ENCODE measurements at regions not wholly inside any gene's neighbourhood (a gene's known extent, or its start where the extent isn't known, plus 50 kb on each side); places are given as distances from the start of the nearest gene placed in this dataset.
"Not testable (repeated sequence)": the region's sequence is repeated elsewhere in the genome, so short reads cannot be mapped to it uniquely, and the experiment has no call there.

DNA sequence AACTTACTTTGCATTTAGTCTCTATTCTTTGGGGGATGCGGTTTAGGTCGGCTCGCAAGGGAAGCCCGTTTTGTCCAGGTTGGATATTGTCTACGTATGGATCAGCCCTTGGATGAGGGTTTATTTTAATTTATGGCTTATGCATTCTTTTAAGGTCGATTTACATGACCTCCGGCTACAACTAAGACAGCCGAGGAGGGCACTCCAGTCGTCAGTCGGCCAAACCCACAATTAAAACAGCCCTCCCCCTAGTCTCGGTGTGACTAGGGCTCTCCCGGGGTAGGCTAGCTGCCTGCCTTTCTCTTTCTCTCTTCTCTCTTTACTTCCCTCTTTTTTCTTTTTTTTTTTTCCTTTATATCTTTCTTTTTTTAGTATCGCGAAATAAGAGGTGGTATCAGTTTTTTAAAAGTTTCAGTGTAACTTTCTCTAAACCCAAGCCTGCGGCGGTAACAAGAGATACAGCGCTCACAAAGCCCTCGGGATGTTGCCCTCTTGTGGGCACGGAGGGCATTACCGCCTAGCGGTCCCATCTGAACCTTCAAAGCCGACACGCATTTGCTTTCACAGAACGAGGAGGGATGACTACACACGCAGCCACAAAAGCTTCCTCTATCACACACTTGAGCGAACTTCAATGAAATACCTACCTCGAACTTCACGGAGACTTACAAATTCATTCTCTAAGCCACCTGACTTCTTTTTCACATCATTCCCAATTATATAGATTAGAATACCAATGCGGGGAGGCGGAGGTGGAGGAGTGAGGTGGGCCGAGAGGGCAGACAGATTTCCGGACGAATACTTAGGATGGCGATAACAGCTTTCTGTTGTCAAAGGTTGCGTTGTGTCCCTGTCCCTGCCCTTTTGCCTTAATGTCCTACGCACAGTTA lies 132.3 kb upstream of the C11orf58 start:
- DNase-seq, result peak; percentile 76

DNA sequence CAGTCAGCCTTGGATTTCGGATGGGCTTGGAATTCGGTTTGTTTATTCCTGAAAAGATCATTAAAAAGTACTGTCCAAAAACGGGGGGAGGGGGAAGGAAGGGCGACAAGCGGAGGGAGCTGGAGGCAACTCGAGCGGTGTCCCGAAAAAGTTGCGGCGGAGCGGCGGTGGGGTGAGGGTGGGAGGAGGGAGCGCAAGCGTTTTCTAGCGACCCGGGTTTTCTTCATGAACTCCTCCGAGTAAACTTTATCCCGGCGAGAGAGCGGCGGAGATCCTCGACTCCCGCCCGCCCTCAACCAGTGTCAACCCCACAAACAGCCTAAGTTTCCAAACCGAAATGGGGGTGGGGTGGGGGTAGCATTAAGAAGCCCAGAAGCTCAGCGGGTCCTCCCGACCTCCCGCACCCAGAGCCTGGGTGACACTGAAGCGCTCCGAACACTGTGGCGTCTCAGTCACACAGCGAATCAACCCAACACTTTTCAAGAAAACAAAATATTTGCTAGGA lies 133.0 kb upstream of the C11orf58 start:
- no peak for DNase-seq

DNA sequence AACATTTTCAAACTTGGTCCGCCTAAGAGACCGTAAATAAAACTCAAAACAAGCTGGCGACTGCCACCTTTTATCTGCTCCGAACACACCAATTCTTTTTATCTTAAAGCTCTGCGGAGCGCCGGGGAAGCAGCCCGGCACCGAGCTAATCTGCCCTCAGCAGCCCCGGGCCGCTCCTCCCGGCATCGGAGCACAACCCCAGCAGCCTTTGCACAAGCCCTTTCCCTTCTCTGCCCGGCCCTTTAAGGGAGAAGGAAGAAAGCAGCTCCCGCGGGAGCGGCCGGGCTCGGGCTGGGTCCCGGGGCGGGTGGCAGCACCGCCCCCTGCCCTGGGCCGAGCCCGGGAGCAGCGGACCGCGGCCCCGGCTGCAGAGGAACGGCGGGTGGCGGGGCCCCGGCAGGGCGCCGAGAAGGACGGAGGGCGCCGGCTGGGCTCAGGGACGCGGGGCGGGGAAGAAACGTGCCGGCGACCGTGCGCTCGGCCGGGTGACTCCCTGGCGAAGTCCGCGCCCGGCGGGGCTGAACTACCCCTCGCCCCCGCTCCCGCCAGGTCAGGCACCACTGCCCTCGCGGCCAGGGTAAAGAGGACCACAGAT lies 133.6 kb upstream of the C11orf58 start:
- DNase-seq, result peak; percentile 11

DNA sequence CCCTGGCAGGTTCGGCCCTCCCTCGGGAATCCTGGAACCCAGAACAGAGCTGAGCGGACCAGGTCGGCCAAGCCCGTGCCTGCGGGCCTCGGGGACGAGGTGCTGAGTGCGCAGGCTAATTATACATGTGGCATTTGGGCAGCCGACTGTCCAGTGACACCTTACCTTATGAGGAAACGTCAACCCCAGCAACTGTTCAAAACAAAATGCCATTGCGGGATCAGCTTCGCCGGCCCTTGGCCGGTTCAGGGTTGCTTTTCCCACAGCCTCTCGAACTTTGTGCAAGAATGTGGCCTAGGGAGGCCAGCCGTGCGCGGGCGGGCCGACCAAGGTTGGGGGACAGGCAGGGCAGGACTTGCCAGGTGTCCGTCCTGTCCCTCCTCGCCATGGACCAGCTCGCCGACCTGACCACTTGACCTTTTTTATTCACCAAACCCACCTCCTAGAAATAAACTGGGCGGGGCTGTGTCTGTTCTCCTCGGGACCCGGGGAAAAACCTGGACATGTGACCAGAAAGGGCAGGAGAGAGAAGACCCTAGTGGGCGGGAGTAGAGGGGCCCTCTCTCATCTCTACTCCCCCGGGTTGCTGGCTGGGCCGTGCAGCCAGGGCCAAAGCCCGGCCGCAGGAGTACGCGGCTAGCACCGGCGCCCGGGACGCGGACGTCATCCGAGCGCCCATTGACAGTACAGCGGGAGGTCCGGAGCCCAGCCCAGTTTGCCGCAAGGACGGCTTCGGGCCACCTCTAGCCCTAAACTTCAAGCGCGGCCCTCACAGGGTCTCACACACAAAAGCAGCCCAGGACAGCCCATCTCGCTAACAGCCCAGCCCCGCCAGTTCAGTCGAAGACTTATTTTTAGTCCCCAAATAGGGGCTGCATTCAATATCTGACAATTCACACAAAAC lies 134.3 kb upstream of the C11orf58 start:
- no peak for DNase-seq

DNA sequence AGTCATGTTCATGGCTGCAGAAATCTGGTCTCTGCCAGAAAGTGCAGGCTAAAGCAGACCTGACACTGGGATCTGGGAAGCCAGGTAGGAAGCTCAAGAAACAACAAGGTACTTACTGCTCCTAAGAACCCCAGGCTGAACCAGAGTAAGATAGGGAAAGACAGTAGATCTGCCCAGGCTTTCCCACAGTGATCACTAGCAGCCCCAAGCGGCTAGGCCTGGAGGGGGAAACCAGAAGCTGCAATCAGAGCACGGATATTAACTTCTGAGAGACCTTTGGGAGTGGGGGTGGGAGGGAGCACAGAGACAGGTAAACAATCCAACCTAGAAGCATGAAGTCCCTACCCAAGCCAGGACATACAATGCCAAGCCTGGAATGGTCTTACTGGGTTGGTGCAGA lies 135.2 kb upstream of the C11orf58 start:
- no peak for DNase-seq

DNA sequence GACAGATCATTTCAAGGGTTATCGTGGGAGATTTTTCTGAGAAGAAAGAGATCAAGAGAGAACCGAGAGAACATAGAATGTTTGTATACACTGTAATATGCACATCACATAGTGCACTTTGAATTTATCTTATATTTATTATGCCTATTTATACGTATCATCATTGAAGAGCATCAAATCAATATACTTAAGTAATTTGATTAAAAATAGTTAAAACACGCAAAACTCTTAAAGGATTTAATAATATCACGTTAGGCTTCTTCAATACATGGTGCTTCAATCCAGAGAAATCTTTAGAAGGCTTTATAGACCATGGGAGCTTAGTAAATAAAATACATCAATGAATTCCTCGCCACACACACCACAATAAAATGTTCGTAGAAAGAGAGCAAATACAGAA lies 139.5 kb upstream of the C11orf58 start:
- no peak for DNase-seq

DNA sequence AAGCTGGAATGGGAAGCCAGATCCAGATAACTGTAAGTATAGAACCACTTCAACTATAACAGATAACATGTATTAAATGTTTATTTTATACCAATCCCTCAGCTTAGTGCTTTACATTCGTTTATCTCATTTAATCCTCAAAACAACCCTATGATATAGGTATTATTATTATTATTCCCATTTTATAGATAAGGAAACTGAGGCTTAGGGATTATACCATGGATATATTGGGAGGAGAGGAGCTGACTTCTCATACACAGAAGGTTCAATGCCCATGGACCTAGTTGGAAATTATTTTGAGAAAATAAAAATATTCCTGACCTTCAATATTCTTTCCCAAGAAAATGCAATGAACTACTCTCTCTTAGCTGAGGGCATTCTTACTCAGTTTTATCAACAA lies 140.4 kb upstream of the C11orf58 start:
- DNase-seq, result no peak

DNA sequence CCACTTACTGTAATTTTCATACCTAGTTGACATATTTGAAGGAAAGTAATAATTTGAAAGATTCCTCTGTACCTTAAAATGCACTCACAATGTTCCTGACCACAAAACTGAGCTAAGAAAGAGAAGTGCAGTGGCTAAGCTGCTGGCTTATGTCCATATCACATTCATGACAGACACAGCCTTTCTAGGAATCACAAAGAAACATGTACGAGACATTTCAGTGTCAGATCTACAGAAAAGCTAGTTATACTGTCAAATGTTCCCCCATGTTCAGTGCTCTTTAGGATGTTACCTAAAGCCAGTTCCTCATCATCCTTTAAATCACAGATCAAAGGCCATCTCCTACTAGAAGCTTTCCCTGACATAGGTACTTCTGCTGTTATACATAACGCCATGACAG lies 142.2 kb upstream of the C11orf58 start:
- no peak for DNase-seq

DNA sequence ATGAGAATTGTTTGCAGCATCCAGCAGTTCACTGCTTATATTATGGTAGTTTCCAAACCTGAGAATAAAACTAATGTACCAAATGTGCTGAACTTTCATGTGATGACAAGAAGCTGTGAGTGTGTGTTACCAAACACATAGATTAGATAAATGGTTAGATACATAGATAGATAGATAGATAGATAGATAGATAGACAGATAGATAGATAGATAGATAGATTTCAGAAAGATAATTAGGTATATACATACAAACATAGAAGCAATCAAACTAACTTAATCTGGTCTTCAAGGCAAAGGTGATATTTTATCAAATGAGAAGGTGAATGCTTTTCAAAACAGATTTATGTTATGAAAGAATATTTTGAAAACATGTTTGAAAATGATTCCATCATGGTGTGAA lies 147.3 kb upstream of the C11orf58 start:
- DNase-seq, result no peak

DNA sequence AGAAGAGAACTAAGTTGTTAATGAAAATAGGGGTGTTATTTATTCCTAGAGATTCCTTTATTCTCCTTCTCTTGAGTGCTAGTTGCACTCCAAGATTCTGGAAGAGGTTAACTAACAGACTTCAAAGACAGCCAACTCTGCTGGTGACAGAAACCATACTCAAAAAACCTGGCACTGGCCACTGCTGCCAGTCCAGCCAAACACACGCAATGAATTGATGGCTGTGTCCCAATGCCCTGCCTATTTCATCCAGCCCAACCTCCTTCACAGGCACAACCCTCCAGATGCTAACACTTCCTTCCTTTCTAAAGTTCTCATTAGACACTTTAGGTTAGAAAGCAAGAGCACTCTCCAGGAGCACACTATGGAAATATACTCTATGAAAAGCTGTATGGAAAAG lies 150.8 kb upstream of the C11orf58 start:
- peak; percentile 40 for DNase-seq

DNA sequence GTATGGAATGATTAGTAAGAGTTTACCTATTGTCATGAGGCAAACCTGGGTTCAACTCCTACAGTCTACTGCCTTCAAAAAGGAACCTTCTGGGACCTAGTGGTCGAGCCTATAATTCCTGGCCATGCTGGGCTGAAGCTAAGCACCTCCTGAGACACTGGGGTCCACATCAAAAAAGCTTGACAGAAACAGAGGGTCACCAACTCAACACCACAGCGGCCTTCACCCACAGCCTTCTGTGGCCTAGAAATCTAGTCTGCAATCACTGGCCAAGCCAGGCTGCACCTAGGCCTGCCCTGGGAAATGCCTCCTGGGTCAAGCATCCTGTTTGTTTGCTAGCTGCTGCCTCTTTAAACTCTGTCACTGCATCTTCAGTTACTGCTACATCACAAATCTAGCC lies 153.9 kb upstream of the C11orf58 start:
- no peak for DNase-seq

DNA sequence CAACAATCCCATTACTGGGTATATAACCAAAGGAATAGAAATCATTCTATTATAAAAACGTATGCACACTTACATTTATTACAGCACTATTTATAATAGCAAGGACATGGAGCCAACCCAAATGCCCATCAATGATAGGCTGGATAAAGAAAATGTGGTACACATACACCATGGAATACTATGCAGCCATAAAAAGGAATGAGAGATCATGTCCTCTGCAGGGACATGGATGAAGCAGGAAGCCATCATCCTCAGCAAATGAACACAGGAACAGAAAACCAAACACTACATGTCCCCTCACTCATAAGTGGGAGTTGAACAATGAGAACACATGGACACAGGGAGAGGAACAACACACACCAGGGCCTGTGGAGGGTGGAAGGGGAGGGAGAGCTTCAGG lies 157.4 kb upstream of the C11orf58 start:
- DNase-seq, result not testable (repeated sequence)

DNA sequence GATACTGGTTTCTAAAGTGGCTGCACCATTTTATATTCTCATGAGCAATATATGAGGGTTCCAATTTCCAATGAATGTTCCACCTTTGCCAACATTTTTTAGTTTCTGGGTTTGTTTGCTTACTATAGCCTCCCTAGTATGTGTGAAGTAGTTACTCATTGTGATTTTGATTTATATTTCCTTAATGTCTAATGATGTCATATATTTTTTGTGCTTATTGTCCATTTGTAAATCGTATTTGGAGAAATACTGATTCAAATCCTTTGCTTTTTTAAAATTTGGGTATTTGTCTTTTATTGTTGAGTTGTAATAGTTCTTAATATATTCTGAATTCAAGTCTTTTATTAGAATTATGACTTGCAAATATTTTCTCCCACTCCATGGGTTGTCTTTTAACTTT lies 161.0 kb upstream of the C11orf58 start:
- DNase-seq, result no peak

DNA sequence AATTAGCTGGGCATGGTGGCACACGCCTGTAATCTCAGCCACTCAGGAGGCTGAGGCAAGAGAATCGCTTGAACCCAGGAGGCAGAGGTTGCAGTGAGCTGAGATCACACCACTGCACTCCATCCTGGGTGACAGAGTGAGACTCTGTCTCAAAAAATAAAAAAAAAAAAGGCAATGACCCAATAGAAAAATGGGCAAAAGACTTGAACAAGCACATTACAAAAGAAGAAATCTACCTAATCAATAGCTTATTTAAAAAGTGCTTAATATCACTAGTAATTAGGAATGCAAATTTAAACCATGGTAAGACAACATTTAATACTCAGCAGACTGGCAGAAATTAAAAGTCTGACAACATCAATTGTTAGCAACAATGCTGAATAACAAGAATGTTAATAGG lies 163.6 kb upstream of the C11orf58 start:
- not testable (repeated sequence) for DNase-seq

DNA sequence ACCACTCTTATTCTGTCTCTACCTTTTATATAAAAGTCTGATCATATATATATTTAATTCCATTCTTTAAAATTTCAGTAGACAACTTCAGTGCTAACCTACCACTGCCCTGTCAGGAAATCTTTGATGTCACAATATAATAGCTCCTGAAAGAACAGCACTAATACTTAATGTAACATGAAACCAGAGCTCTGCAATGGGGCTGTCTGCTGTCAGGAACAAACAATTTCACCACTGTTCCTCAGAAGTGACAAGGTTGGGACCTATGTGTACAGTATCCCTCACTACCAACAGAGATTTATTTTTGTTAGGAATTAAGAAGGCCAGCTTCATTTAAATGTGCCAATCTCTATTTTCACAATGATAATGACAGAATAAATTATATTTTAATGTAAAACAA lies 165.5 kb upstream of the C11orf58 start:
- DNase-seq, result no peak

DNA sequence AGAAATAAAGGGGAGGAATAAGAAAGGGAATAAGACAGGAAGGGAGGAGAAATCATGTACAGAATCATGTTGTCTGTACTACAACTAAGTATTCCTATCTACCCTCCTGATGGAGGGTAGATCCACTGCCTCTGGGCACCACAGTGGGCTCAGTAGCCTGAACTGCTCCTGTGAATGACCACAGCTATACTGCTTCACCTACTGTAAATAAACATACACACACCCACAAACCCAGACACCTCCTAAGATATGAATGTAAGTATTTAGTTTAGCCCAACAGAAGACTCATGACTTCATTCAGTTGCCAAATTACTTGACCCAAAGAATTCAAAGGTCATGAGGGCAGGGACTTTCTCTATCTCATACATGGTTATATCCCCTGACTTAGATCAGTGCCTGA lies 177.3 kb upstream of the C11orf58 start:
- DNase-seq, result no peak

DNA sequence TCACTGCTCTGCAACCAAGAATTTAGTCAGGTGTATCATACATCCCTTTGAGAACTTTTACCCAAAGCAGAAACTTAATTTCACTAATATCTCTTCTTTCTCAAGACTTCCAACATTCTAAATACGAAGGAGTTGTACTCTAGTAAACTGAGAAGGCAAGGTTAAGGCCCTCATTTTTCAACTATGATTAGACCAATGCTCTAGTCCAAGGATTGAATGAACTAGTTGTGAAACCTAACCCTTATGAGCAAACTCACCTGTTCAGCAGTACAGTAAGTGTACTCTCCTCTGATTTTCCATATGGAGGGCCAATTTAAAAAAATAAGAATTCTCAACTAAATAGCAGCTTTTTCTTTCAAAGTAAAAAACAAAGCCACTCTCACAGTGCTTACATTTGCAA lies 180.0 kb upstream of the C11orf58 start:
- DNase-seq, result no peak

DNA sequence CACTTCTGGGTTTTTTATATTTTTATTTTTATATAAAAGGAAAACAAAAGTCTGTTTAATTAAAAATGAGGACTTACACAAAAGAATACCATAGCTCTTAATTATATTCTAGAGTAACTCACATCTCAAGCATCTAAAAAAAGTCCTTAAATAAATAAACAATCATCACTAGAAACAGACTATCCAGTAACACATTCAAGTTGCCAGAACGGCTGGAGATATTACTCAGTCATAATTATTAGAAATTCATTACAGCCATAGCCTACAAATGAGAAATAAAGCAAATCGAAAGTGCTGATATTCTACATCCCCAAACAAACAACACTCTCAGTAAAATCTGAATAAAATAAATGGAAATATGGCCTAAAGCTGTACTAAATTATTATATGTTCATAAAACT lies 182.5 kb upstream of the C11orf58 start:
- no peak for DNase-seq

DNA sequence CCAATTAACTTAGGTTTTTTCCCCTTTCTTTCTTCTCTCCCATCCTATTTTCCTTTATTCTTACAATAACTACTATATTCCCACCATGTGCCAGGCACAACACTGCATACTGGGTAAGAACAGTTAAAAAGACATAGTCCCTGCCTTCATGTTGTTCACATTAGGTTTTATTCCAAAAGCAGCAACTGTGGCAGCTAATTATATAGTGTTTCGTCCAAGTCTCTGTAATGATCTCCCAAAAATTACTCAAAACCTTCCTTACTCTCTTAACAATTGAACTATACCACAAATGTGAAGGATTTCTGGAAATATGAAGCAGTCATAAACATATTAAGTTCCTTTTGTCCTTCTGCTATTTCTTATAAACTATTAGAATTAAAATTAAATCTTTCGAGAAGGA lies 184.1 kb upstream of the C11orf58 start:
- DNase-seq, result no peak

DNA sequence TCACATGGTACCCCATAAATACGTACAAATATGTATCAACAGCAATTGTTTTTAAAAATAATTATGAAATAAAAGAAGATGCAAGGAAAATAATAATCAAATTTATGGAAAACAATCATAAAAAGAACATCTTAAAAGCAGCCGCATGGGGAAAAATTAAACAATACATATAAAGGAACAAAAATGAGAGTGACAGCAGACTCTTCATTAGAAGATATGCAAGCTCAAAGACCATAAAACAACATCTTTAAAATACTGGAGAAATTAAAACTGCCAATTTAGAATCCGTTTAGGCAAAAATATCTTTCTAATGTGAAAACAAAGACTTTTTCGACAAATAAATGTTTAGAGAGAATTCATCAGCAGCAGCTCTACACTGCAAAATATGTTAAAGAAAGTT lies 190.6 kb upstream of the C11orf58 start:
- DNase-seq, result no peak

DNA sequence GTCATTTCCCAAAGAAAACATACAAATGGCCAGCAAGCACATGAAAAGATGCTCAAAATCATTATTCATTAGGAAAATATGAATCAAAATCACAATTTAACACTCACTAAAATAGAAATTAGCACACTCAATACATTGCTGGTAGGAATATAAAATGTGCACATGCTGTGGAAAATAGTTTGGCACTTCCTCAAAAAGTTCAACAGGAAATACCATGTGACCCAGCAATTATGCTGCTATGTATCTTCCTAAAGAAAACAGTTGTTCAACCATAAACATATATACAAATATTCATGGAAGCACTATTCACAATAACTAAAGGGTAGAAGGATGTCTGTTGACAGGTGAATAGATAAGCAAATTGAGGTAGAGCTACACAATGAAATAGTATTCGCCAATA lies 187.3 kb upstream of the SOX6 start:
- DNase-seq, result no peak

DNA sequence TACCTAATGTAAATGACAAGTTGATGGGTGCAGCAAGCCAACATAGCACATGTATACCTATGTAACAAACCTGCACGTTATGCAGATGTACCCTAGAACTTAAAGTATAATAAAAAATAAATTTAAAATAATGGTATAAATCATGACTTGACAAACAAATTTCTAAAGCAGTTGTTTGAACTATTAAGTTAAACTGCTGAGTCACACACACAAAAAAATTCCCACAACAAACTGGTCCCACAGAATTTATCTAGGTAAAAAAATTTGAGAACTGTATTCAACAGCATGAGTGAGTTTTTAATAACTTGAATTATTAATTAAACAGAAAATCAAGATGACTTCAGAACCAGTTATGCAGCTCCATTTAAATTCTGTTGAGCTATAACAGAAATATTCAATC lies 186.0 kb upstream of the SOX6 start:
- no peak for DNase-seq

DNA sequence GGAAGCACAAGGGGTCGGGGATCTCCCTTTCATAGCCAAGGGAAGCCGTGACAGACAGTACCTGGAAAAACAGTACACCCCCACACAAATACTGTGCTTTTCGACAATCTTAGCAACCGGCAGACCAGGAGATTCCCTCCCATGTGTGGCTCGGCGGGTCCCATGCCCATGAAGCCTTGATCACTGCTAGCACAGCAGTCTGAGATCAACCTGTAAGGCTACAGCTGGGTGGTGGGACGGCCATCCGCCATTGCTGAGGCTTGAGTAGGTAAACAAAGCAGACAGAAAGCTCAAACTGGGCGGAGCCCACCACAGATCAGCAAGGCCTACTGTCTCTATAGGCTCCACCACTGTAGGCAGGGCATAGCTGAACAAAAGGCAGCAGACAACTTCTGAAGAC lies 180.2 kb upstream of the SOX6 start:
- no peak for DNase-seq

DNA sequence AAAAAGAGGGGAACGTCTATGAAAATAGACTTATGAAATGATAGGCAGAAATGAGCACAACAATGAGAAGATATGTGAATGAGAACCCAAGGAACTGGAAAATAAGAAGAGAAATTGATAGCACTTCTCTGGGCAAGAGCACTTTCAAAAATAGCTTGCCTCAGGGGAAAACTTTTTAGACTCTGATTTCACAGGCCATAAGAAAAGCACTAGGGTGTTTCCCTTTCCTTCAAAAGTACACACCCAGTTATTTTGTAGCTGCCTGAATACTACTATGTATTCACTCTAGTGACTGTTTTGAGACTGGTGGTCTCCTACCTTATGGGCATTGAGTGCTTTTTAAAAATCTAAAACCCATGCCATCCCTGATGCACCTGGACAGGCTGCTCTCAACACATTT lies 172.3 kb upstream of the SOX6 start:
- no peak for DNase-seq

Data from NCI-H446 treated with DMSO at 0.1 percent for 48 hours (cell line).